GM12878 (cell line): ENCODE measurements at regions not wholly inside any gene's neighbourhood (a gene's known extent, or its start where the extent isn't known, plus 50 kb on each side); places are given as distances from the start of the nearest gene placed in this dataset.

Source experiments
- ETV6 ChIP-seq, 2 experiments: fragments of 450-650 bp in 1 of 2; IDR thresholded peaks in 1 of 2; conservative IDR thresholded peaks in 1 of 2; 2 replicates each; pipeline ENCODE4 v1.6.1; 2014; ENCODE audit warnings: antibody characterized with exemption in 1 of 2, borderline replicate concordance in 1 of 2, low read depth in 1 of 2, mild to moderate bottlenecking in 1 of 2, moderate library complexity in 1 of 2
- FOXM1 ChIP-seq: IDR thresholded peaks from 2 replicates; pipeline ENCODE4 v1.6.1; 2012; ENCODE audit warnings: low read depth, mild to moderate bottlenecking, inconsistent platforms, low read length, moderate library complexity
- KAT2A ChIP-seq: conservative IDR thresholded peaks from 2 replicates; pipeline ENCODE4 v1.6.1; 2011; ENCODE audit warnings: low read depth, low read length; ENCODE audit not compliant: control insufficient read depth
- POLR2A ChIP-seq: IDR thresholded peaks from 2 replicates; pipeline ENCODE4 v1.6.1; 2011; ENCODE audit warnings: low read depth, mild to moderate bottlenecking, low read length
- POLR2AphosphoS2 ChIP-seq: IDR thresholded peaks from 2 replicates; pipeline ENCODE4 v1.6.1; 2011; ENCODE audit warnings: low read depth, mild to moderate bottlenecking, low read length, improper control_type of control experiment, moderate library complexity
- RFX5 ChIP-seq: IDR thresholded peaks from 2 replicates; pipeline ENCODE4 v1.6.1; 2011; ENCODE audit warnings: low read depth, low read length, improper control_type of control experiment
- SMAD1 ChIP-seq: fragments of 450-650 bp; IDR thresholded peaks from 2 replicates; pipeline ENCODE4 v1.6.1; 2018; ENCODE audit warnings: mild to moderate bottlenecking, low read depth; ENCODE audit not compliant: partially characterized antibody
- YBX1 ChIP-seq: fragments of 450-650 bp; IDR thresholded peaks from 2 replicates; pipeline ENCODE4 v1.6.1; 2016; ENCODE audit warnings: antibody characterized with exemption
- ZBTB33 ChIP-seq: fragments of 450-650 bp; IDR thresholded peaks from 2 replicates; pipeline ENCODE4 v1.6.1; 2017; ENCODE audit warnings: mild to moderate bottlenecking
- TF ChIP-seq, protein P1 (sequence below): fragments of 450-650 bp; conservative IDR thresholded peaks from 2 replicates; pipeline ENCODE4 v1.6.1; 2017; ENCODE audit warnings: mild to moderate bottlenecking, moderate library complexity

DNA sequence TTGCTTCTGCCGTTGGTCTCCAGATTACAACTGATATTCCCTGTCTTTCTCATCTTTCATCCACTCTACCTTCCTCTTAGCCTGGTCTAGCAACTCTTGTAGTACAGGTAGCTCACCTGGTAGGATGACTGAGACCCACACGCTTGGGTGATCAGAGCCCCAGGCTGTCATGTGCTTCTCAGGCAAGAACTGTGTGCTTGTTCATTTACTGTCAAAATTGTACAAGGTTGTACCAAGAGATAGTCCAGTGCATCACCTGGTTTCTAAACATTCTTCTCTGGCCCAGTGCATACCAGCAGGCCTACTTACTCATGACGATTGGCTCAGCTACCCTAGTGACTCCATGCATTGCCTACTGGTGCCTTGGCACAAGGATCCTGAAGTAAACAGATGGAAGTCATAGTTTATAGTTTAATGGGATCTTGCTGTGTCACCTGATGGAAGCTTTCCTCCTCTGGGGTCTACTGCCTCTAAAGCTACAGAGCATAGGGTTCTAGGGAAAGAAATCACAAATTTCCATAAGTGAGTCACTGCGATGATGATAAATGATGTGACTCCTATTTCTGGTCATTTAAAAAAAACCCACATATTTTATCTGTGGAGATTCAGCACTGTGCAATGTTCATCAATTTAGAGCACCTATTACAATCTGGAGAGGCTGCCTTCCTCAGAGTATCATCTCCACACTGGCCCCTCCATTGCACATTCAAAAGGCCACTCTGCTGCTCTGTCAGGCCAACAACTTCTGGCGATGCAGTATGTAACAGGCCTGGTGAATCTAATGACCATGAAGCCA lies 481.8 kb upstream of the MEIS1 start (continued):
- TF ChIP-seq RFX5 (no peak), POLR2AphosphoS2 (no peak), SMAD1 (no peak), FOXM1 (no peak), KAT2A (no peak), ETV6 (conservative IDR thresholded peaks at IDR 0.05 in 1 of 2, IDR thresholded peaks at IDR 0.05 in 1 of 2; ENCODE audit: borderline replicate concordance in 1 of 2, low read depth in 1 of 2) (no peak), POLR2A (no peak), YBX1 (no peak), ZBTB33 (no peak)
- TF ChIP-seq, protein P1, sequence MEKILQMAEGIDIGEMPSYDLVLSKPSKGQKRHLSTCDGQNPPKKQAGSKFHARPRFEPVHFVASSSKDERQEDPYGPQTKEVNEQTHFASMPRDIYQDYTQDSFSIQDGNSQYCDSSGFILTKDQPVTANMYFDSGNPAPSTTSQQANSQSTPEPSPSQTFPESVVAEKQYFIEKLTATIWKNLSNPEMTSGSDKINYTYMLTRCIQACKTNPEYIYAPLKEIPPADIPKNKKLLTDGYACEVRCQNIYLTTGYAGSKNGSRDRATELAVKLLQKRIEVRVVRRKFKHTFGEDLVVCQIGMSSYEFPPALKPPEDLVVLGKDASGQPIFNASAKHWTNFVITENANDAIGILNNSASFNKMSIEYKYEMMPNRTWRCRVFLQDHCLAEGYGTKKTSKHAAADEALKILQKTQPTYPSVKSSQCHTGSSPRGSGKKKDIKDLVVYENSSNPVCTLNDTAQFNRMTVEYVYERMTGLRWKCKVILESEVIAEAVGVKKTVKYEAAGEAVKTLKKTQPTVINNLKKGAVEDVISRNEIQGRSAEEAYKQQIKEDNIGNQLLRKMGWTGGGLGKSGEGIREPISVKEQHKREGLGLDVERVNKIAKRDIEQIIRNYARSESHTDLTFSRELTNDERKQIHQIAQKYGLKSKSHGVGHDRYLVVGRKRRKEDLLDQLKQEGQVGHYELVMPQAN: no peak
